Mucosa of descending colon (tissue), 3 donors: ENCODE measurements at regions not wholly inside any gene's neighbourhood (a gene's known extent, or its start where the extent isn't known, plus 50 kb on each side); places are given as distances from the start of the nearest gene placed in this dataset.

Source experiments
- ATAC-seq: fragments of 200-7000 bp; cut with Tn5 transposase; one replicate; pipeline ENCODE4 v1.9.1; 2020; ENCODE audit warnings: mild to moderate bottlenecking, moderate library complexity
- DNase-seq, 3 donors: peaks; one replicate each; pipeline ENCODE4 v3.0.0-alpha.2; 2020
- H3K36me3 ChIP-seq: fragments of 200-600 bp; one replicate; pipeline ENCODE4 v1.8.0; 2021; ENCODE audit warnings: low read depth, mild to moderate bottlenecking
- H3K4me1 ChIP-seq: fragments of 200-600 bp; one replicate; pipeline ENCODE4 v1.8.0; 2021; ENCODE audit warnings: low read depth, mild to moderate bottlenecking
- H3K4me3 ChIP-seq: fragments of 200-600 bp; one replicate; pipeline ENCODE4 v1.8.0; 2021; ENCODE audit warnings: mild to moderate bottlenecking
- H3K9me3 ChIP-seq: fragments of 200-600 bp; one replicate; pipeline ENCODE4 v1.8.0; 2021; ENCODE audit warnings: mild to moderate bottlenecking
- CTCF ChIP-seq: fragments of 200-600 bp; IDR thresholded peaks from one replicate; pipeline ENCODE4 v1.8.0; 2022; ENCODE audit warnings: antibody characterized with exemption, mild to moderate bottlenecking
- intact Hi-C, 2 donors: fragments of 100-400 bp; cut with DNase I in 1 of 2; cut with micrococcal nuclease in 1 of 2; formaldehyde crosslinking; loops; one replicate each; pipeline versions ENCODE4 v1.11.0 to v1.11.1; 2022; cut with DNase I, micrococcal nuclease
- donor health status: DM: no; HTN: no; CAD: no; lungs with moderate emphysema.
- donor health status: DM: no; HTN: no; CAD: no.
- donor health status: DM: no; HTN: yes; CAD: no.

- H3K9me3 ChIP-seq = no peaks in the 10 kb centered on the region
- ATAC-seq = no peak
- intact Hi-C loops = no loop called here
These were observed 329.7 kb upstream of the WWC1 start for GRCh38 chr5:167961731-167962130.

DNA sequence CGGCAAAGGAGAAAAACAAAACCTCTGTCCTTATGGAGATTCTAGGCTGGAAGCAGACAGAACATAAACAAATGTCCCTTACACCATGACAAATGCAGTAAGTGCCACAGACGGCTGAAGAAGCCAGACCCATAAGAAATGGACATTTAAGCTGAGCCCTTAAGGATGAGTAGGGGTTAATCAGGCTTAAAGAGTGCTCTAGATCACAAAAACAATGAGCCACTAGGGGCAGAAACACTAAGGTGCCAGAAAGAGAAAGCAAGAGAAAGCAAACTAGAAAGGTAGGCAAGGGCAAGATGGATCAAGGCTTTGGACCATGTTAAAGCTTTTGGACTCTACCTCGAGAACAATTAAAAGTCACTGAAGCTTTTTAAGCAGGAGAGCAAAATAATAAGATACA is 326.9 kb upstream of the WWC1 start:
- no peak overlapping the region for H3K4me3 ChIP-seq
- no peak for ATAC-seq
- H3K9me3 ChIP-seq = no peaks in the 10 kb centered on the region
- intact Hi-C loops = no loop called here
- no peak for TF ChIP-seq CTCF
- no peak for DNase-seq
- no peaks in the 10 kb centered on the region for H3K4me1 ChIP-seq
- no peaks in the 10 kb centered on the region for H3K36me3 ChIP-seq

More at GRCh38 chr5:167961731-167962130, 329.7 kb upstream of the WWC1 start:
- Histone ChIP-seq H3K4me1 (no peaks in the 10 kb centered on the region), H3K4me3 (no peak overlapping the region), H3K36me3 (no peaks in the 10 kb centered on the region)
- no peak for DNase-seq
- no peak for TF ChIP-seq CTCF

DNA sequence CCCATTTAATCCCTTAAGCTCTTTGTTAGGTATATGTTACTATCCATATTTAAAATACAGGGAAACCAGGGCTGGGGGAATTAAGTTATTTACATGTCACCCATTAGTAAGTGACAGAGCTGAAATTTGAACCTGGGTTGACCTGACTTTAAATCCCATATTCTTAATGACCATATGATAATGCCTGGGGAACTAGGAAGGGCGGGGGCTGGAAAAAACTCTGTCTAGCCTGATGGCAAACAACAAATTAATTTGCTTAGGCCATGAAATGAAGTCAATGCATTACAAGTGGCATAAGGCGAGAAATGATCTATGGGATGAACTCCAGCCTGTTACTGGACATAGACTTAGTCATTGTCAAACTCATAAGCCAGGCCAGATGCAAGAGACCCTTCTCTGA is 325.7 kb upstream of the WWC1 start:
- H3K4me3 ChIP-seq = no peak overlapping the region
- no peak for DNase-seq
- H3K36me3 ChIP-seq = no peaks in the 10 kb centered on the region
- no peak for ATAC-seq
- no peaks in the 10 kb centered on the region for H3K4me1 ChIP-seq
- intact Hi-C loops = no loop called here
- TF ChIP-seq CTCF = no peak
- no peaks in the 10 kb centered on the region for H3K9me3 ChIP-seq

DNA sequence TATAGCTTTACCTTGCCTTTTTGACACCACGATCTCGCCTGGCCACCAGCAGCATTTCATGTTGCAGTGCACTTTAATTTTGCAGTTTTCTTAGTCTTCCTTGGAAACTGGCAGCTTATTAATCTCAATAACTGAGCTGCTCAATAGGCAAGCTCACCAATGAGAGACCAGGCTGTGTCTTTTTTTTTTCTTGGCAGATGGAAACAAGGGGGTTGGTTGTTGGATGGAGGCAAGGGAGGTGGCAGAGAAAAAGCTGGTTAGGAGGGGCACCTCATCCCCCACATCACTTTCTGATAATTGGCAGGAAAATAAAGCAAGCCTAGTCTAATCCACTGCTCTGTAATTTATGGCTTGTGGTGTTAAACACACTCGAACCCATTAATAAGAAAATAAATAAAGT is 324.5 kb upstream of the WWC1 start:
- Histone ChIP-seq H3K36me3 (no peaks in the 10 kb centered on the region), H3K9me3 (no peaks in the 10 kb centered on the region), H3K4me1 (no peaks in the 10 kb centered on the region), H3K4me3 (no peak overlapping the region)
- intact Hi-C loops = no loop called here
- no peak for ATAC-seq
- DNase-seq = no peak
- TF ChIP-seq CTCF = no peak

- Histone ChIP-seq H3K36me3 (no peaks in the 10 kb centered on the region), H3K4me1 (no peaks in the 10 kb centered on the region), H3K9me3 (no peaks in the 10 kb centered on the region), H3K4me3 (no peak overlapping the region)
- DNase-seq (no peak), ATAC-seq (no peak)
- TF ChIP-seq CTCF = no peak
- intact Hi-C loops = no loop called here
These were observed 323.8 kb upstream of the WWC1 start for GRCh38 chr5:167967494-167968177.

- intact Hi-C loops = no loop called here
- Histone ChIP-seq H3K4me3 (no peak overlapping the region), H3K4me1 (no peaks in the 10 kb centered on the region), H3K36me3 (no peaks in the 10 kb centered on the region), H3K9me3 (no peaks in the 10 kb centered on the region)
- no peak for ATAC-seq
- no peak for TF ChIP-seq CTCF
- no peak for DNase-seq
These were observed 322.6 kb upstream of the WWC1 start for GRCh38 chr5:167968837-167969236.
